NT2/D1 (cell line): ENCODE measurements at regions not wholly inside any gene's neighbourhood (a gene's known extent, or its start where the extent isn't known, plus 50 kb on each side); places are given as distances from the start of the nearest gene placed in this dataset.

ENCODE experiments used
- YY1 ChIP-seq: IDR thresholded peaks from 2 replicates; pipeline ENCODE4 v1.6.1; 2011; ENCODE audit not compliant: insufficient read length, insufficient read depth
- ZNF274 ChIP-seq: IDR thresholded peaks from 2 replicates; pipeline ENCODE4 v1.6.1; 2011; ENCODE audit warnings: mild to moderate bottlenecking, low read depth, low read length

- TF ChIP-seq ZNF274 (no peak), YY1 (no peak)
Measured at GRCh38 chr13:85080691-85081090, 718.5 kb downstream of the SLITRK6 start.
